Testis (tissue), 2 donors: ENCODE measurements at regions not wholly inside any gene's neighbourhood (a gene's known extent, or its start where the extent isn't known, plus 50 kb on each side); places are given as distances from the start of the nearest gene placed in this dataset.

Experiments used
- DNase-seq: peaks from one replicate; pipeline ENCODE4 v3.0.0-alpha.2; 2019
- H3K27ac ChIP-seq, 2 donors: fragments of 200-600 bp; sonication (generic); one replicate each; pipeline ENCODE4 v1.5.1; 2019
- H3K27me3 ChIP-seq: fragments of 200-600 bp; sonication (generic); one replicate; pipeline ENCODE4 v1.5.1; 2019
- H3K36me3 ChIP-seq: fragments of 200-600 bp; sonication (generic); one replicate; pipeline ENCODE4 v1.5.1; 2017; ENCODE audit warnings: low read depth; ENCODE audit errors: missing control alignments
- H3K4me1 ChIP-seq: fragments of 200-600 bp; sonication (generic); one replicate; pipeline ENCODE4 v1.5.1; 2019
- H3K4me3 ChIP-seq, 2 donors: fragments of 200-600 bp; sonication (generic); one replicate each; pipeline ENCODE4 v1.5.1; 2017 to 2019
- H3K9me3 ChIP-seq: fragments of 200-600 bp; sonication (generic); one replicate; pipeline ENCODE4 v1.5.1; 2017
- CTCF ChIP-seq, 3 experiments: fragments of 450-650 bp in 2 of 3; fragments of 200-600 bp in 1 of 3; sonication (generic) in 1 of 3; IDR thresholded peaks; one replicate each; pipeline ENCODE4 v1.5.1; 2016 to 2019; ENCODE audit warnings: antibody characterized with exemption in 3 of 3, mild to moderate bottlenecking in 2 of 3, moderate library complexity in 1 of 3
- POLR2A ChIP-seq: fragments of 450-650 bp; IDR thresholded peaks from one replicate; pipeline ENCODE4 v1.6.1; 2017; ENCODE audit warnings: antibody characterized with exemption, mild to moderate bottlenecking, moderate library complexity
- WGBS, 2 donors: methylation state at CpG; one replicate each; pipeline ENCODE4 v1.1.5; 2018; 5-methylcytosine and 5-hydroxymethylcytosine counted together
- intact Hi-C: fragments of 100-400 bp; cut with DNase I; formaldehyde crosslinking; loops from one replicate; pipeline ENCODE4 v1.15.1; 2023; ENCODE audit warnings: low total_unique reads

GRCh38 chr7:113256883-113257531 lies 138.7 kb upstream of the SMIM30 start:
- no peaks in the 10 kb centered on the region for H3K27me3 ChIP-seq
- no peak for DNase-seq
- H3K27ac ChIP-seq: no peak overlapping the region
- no peak overlapping the region for H3K4me3 ChIP-seq
- H3K36me3 ChIP-seq: no peaks in the 10 kb centered on the region
- no peaks in the 10 kb centered on the region for H3K4me1 ChIP-seq
- intact Hi-C loops: no loop called here
- H3K9me3 ChIP-seq: no peaks in the 10 kb centered on the region
- TF ChIP-seq POLR2A: no peak
- no peak for TF ChIP-seq CTCF (IDR thresholded peaks at IDR 0.05)
- WGBS, 2 donors: 64 to 71% methylated on average over 1 of the region's 1 CpG

- Histone ChIP-seq H3K27ac (no peak overlapping the region), H3K27me3 (no peaks in the 10 kb centered on the region), H3K4me3 (no peak overlapping the region), H3K9me3 (no peaks in the 10 kb centered on the region), H3K36me3 (no peaks in the 10 kb centered on the region), H3K4me1 (no peaks in the 10 kb centered on the region)
- TF ChIP-seq POLR2A: no peak
- no peak for TF ChIP-seq CTCF (IDR thresholded peaks at IDR 0.05)
- intact Hi-C loops: no loop called here
- no peak for DNase-seq
- 77 to 86% methylated on average over 3 of the region's 3 CpGs for WGBS, 2 donors
Measured at GRCh38 chr7:113247198-113247597, 128.8 kb upstream of the SMIM30 start.

GRCh38 chr7:113246738-113247137 lies 128.4 kb upstream of the SMIM30 start:
- Histone ChIP-seq H3K27ac (no peak overlapping the region), H3K9me3 (no peaks in the 10 kb centered on the region), H3K4me1 (no peaks in the 10 kb centered on the region), H3K36me3 (no peaks in the 10 kb centered on the region), H3K4me3 (no peak overlapping the region), H3K27me3 (no peaks in the 10 kb centered on the region)
- intact Hi-C loops: no loop called here
- TF ChIP-seq CTCF (IDR thresholded peaks at IDR 0.05) (no peak), POLR2A (no peak)
- DNase-seq: no peak

- intact Hi-C loops: no loop called here
- Histone ChIP-seq H3K27ac (no peak overlapping the region), H3K36me3 (no peaks in the 10 kb centered on the region), H3K9me3 (no peaks in the 10 kb centered on the region), H3K4me3 (no peak overlapping the region), H3K27me3 (no peaks in the 10 kb centered on the region), H3K4me1 (no peaks in the 10 kb centered on the region)
- no peak for TF ChIP-seq CTCF (IDR thresholded peaks at IDR 0.05)
- 79 to 93% methylated on average over 2 of the region's 2 CpGs for WGBS, 2 donors
- no peak for DNase-seq
Measured at GRCh38 chr7:113232885-113233284, 114.5 kb upstream of the SMIM30 start.

GRCh38 chr7:113230691-113231090 lies 112.3 kb upstream of the SMIM30 start:
- WGBS, 2 donors: 90 to 95% methylated on average over 2 of the region's 2 CpGs
- no peaks in the 10 kb centered on the region for H3K36me3 ChIP-seq
- no peaks in the 10 kb centered on the region for H3K9me3 ChIP-seq
- H3K27me3 ChIP-seq: no peaks in the 10 kb centered on the region
- DNase-seq: no peak
- no peaks in the 10 kb centered on the region for H3K4me1 ChIP-seq
- no peak overlapping the region for H3K4me3 ChIP-seq
- TF ChIP-seq POLR2A (no peak), CTCF (IDR thresholded peaks at IDR 0.05) (no peak)
- intact Hi-C loops: no loop called here
- H3K27ac ChIP-seq: no peak overlapping the region
